Erythroblast (primary cell): ENCODE measurements at regions not wholly inside any gene's neighbourhood (a gene's known extent, or its start where the extent isn't known, plus 50 kb on each side); places are given as distances from the start of the nearest gene placed in this dataset.

Experiments
- GATA1 ChIP-seq: IDR thresholded peaks from 2 replicates; pipeline ENCODE4 v1.6.1; 2011; ENCODE audit warnings: low read depth, mild to moderate bottlenecking, control low read depth, low read length, moderate library complexity
- POLR2A ChIP-seq: IDR thresholded peaks from 2 replicates; pipeline ENCODE4 v1.6.1; 2011; ENCODE audit warnings: mild to moderate bottlenecking, low read length

DNA sequence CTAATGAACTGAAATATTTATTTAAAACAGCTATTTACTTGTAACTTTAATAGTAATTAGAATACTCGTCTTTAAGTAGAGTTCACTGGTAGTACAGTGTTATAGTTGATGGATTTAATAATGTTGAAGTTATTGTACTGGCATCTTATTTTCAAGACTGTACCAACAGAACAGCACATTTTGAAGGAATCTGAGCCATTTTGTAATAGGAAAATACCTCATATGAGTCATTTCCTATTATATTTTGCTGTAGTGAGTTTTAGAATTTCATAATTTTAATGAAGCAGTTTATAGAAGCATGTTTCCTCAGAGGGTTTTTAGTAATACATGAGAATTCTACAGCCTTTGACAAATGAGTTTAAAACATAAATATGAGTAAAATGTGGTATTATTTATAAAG is 258.3 kb downstream of the OLFM3 start:
- TF ChIP-seq POLR2A, result no peak
- no peak for TF ChIP-seq GATA1
